SK-N-MC (cell line): ENCODE measurements at regions not wholly inside any gene's neighbourhood (a gene's known extent, or its start where the extent isn't known, plus 50 kb on each side); places are given as distances from the start of the nearest gene placed in this dataset.

ENCODE experiments used
- EZH2 ChIP-seq: fragments of 200-600 bp; sonication (generic); IDR thresholded peaks from one replicate; pipeline ENCODE4 v1.6.1; 2017; ENCODE audit warnings: antibody characterized with exemption
- FOXP2 ChIP-seq: optimal IDR thresholded peaks from 2 replicates; pipeline ENCODE3; 2011; ENCODE audit warnings: mild to moderate bottlenecking, moderate library complexity; ENCODE audit not compliant: insufficient read depth; ENCODE audit errors: extremely low read length, control extremely low read depth
- POLR2AphosphoS5 ChIP-seq: IDR thresholded peaks from 2 replicates; pipeline ENCODE4 v1.6.1; 2012; ENCODE audit warnings: mild to moderate bottlenecking, low read depth, low read length, borderline replicate concordance

DNA sequence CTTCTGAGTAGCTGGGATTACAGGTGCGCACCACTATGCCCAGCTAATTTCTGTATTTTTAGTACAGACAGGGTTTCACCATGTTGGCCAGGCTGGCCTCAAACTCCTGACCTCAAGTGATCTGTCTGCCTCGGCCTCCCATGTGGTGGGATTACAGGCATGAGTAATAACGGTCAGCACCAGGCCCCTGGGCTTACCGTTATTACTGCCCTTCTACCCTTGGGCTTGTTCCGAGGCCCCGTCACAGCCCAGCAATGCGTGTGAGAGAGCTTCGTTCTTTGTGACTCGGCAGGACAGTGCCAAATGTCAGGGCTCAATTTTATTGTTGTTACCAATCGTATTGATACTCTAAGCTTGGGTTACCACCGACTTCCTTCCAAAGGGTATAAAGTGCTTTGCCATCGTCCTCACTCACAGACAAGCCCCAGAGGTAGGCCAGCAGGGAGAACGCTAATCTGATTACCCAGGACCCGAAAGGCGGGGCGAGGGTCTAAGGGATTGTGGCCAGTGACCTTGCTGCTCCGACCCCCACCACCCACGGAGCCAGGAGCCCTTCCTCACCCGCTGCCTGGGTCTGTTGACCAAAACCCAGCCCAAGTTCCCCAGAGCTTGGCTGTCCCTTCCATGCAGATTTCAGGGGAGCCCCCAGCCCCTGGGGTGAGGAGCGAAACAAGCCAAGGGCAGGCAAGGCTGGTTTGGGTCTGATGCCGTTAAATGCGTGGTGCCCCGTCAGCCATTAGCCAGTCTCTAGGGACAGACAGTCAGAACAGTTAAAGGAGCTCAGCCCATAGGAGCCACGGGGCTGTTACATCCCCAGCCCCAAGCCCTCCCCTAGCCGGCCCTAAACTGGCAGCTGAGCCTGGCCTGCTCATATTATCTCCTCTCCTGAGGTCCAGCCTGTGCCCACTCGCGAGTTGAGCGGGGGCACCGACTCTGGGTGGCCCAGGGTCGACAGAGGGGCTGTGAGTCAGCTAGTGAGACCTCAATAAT is 54.9 kb upstream of the CASZ1 start:
- no peak for TF ChIP-seq POLR2AphosphoS5
- no peak for TF ChIP-seq FOXP2
- TF ChIP-seq EZH2 = no peak
